Progenitor cell of endocrine pancreas (in vitro differentiated cells): ENCODE measurements at regions not wholly inside any gene's neighbourhood (a gene's known extent, or its start where the extent isn't known, plus 50 kb on each side); places are given as distances from the start of the nearest gene placed in this dataset.
"Not testable (repeated sequence)": the region's sequence is repeated elsewhere in the genome, so short reads cannot be mapped to it uniquely, and the experiment has no call there.

Experiments
- DNase-seq: peaks from one replicate; pipeline ENCODE4 v3.0.0; 2021; ENCODE audit warnings: low spot score; ENCODE audit not compliant: unreplicated experiment
- H3K27ac Mint-ChIP-seq: 2 replicates; pipeline ENCODE4 v1.8.0; 2021; ENCODE audit warnings: mild to moderate bottlenecking, moderate library complexity, mixed read lengths
- H3K27me3 Mint-ChIP-seq: 2 replicates; pipeline ENCODE4 v1.8.0; 2021; ENCODE audit warnings: mixed read lengths
- H3K36me3 Mint-ChIP-seq: 2 replicates; pipeline ENCODE4 v1.8.0; 2022; ENCODE audit warnings: mixed read lengths; ENCODE audit not compliant: insufficient read depth
- H3K4me1 Mint-ChIP-seq: 2 replicates; pipeline ENCODE4 v1.8.0; 2021; ENCODE audit warnings: low read depth, mixed read lengths
- H3K4me3 Mint-ChIP-seq: 2 replicates; pipeline ENCODE4 v1.8.0; 2021; ENCODE audit warnings: low read depth, mild to moderate bottlenecking, moderate library complexity, mixed read lengths
- H3K9me3 Mint-ChIP-seq: 2 replicates; pipeline ENCODE4 v1.8.0; 2021; ENCODE audit warnings: low read depth, mixed read lengths
- CTCF ChIP-seq: fragments of 200-600 bp; sonication (generic); IDR thresholded peaks from one replicate; pipeline ENCODE4 v1.5.0; 2021; ENCODE audit warnings: antibody characterized with exemption, mild to moderate bottlenecking; ENCODE audit not compliant: unreplicated experiment

GRCh38 chr12:20109676-20110075 lies 258.7 kb upstream of the PDE3A start:
- Mint-ChIP-seq H3K27me3 (no peaks in the 10 kb centered on the region), H3K36me3 (peaks cover 3% of the 10 kb centered on the region), H3K4me3 (no peak overlapping the region), H3K4me1 (no peaks in the 10 kb centered on the region), H3K9me3 (peaks cover 33% of the 10 kb centered on the region), H3K27ac (no peak overlapping the region)
- TF ChIP-seq CTCF, result no peak
- DNase-seq, result no peak

GRCh38 chr12:20115371-20115770 lies 253.0 kb upstream of the PDE3A start:
- not testable (repeated sequence) for H3K27me3 Mint-ChIP-seq, H3K4me1 Mint-ChIP-seq, H3K4me3 Mint-ChIP-seq, H3K36me3 Mint-ChIP-seq, H3K27ac Mint-ChIP-seq, DNase-seq
- peaks cover 43% of the 10 kb centered on the region for H3K9me3 Mint-ChIP-seq

- peaks cover 16% of the 10 kb centered on the region for H3K9me3 Mint-ChIP-seq
- no peaks in the 10 kb centered on the region for H3K4me1 Mint-ChIP-seq
- H3K36me3 Mint-ChIP-seq, result peaks cover 3% of the 10 kb centered on the region
- TF ChIP-seq CTCF, result no peak
- no peak for DNase-seq
- no peak overlapping the region for H3K4me3 Mint-ChIP-seq
- H3K27me3 Mint-ChIP-seq, result no peaks in the 10 kb centered on the region
- H3K27ac Mint-ChIP-seq, result no peak overlapping the region
Observed at GRCh38 chr12:20119596-20120402, 248.5 kb upstream of the PDE3A start.

- Mint-ChIP-seq H3K9me3 (peaks cover 16% of the 10 kb centered on the region), H3K27ac (no peak overlapping the region), H3K4me1 (no peaks in the 10 kb centered on the region), H3K36me3 (peaks cover 3% of the 10 kb centered on the region), H3K27me3 (no peaks in the 10 kb centered on the region), H3K4me3 (no peak overlapping the region)
- DNase-seq, result no peak
- no peak for TF ChIP-seq CTCF
Observed at GRCh38 chr12:20120403-20120725, 248.0 kb upstream of the PDE3A start.

- Mint-ChIP-seq H3K27ac (no peak overlapping the region), H3K36me3 (no peaks in the 10 kb centered on the region), H3K27me3 (no peaks in the 10 kb centered on the region), H3K4me3 (no peak overlapping the region), H3K9me3 (peaks cover 6% of the 10 kb centered on the region), H3K4me1 (no peaks in the 10 kb centered on the region)
- no peak for TF ChIP-seq CTCF
- no peak for DNase-seq
Observed at GRCh38 chr12:20122274-20122673, 246.1 kb upstream of the PDE3A start.

- Mint-ChIP-seq H3K9me3 (no peaks in the 10 kb centered on the region), H3K27ac (no peak overlapping the region), H3K4me1 (no peaks in the 10 kb centered on the region), H3K36me3 (no peaks in the 10 kb centered on the region), H3K4me3 (no peak overlapping the region), H3K27me3 (no peaks in the 10 kb centered on the region)
- DNase-seq, result no peak
- TF ChIP-seq CTCF, result no peak
Observed at GRCh38 chr12:20123465-20123864, 244.9 kb upstream of the PDE3A start.
